Glomerular visceral epithelial cell (primary cell): ENCODE measurements at regions not wholly inside any gene's neighbourhood (a gene's known extent, or its start where the extent isn't known, plus 50 kb on each side); places are given as distances from the start of the nearest gene placed in this dataset.
"Not testable (repeated sequence)": the region's sequence is repeated elsewhere in the genome, so short reads cannot be mapped to it uniquely, and the experiment has no call there.

Experiments
- DNase-seq: peaks from one replicate; pipeline ENCODE4 v3.0.0-alpha.2; 2016; ENCODE audit errors: extremely low spot score

GRCh38 chr1:90295534-90295933 is 300.6 kb downstream of the ZNF326 start:
- no peak for DNase-seq

- no peak for DNase-seq
Observed at GRCh38 chr1:90291431-90292216, 296.7 kb downstream of the ZNF326 start.

GRCh38 chr1:90282811-90283210 is 287.9 kb downstream of the ZNF326 start:
- no peak for DNase-seq

GRCh38 chr1:90281886-90282285 is 287.0 kb downstream of the ZNF326 start:
- not testable (repeated sequence) for DNase-seq

- DNase-seq: no peak
Observed at GRCh38 chr1:90277270-90277669, 282.4 kb downstream of the ZNF326 start.

- no peak for DNase-seq
Observed at GRCh38 chr1:90274376-90274775, 279.5 kb downstream of the ZNF326 start.

- DNase-seq: no peak
Observed at GRCh38 chr1:90273241-90273774, 278.4 kb downstream of the ZNF326 start.

GRCh38 chr1:90262791-90263190 is 267.9 kb downstream of the ZNF326 start:
- no peak for DNase-seq

- no peak for DNase-seq
Observed at GRCh38 chr1:90262286-90262685, 267.4 kb downstream of the ZNF326 start.

GRCh38 chr1:90246069-90246468 is 251.2 kb downstream of the ZNF326 start:
- no peak for DNase-seq

- no peak for DNase-seq
Observed at GRCh38 chr1:90236493-90236892, 241.6 kb downstream of the ZNF326 start.

- DNase-seq: no peak
Observed at GRCh38 chr1:90223401-90223800, 228.5 kb downstream of the ZNF326 start.

GRCh38 chr1:90220941-90221693 is 226.2 kb downstream of the ZNF326 start:
- no peak for DNase-seq

- no peak for DNase-seq
Observed at GRCh38 chr1:90220496-90220895, 225.6 kb downstream of the ZNF326 start.

- DNase-seq: not testable (repeated sequence)
Observed at GRCh38 chr1:90219166-90219871, 224.4 kb downstream of the ZNF326 start.

- DNase-seq: no peak
Observed at GRCh38 chr1:90210633-90211491, 216.0 kb downstream of the ZNF326 start.

- DNase-seq: no peak
Observed at GRCh38 chr1:90208949-90209348, 214.0 kb downstream of the ZNF326 start.

- no peak for DNase-seq
Observed at GRCh38 chr1:90206260-90206659, 211.3 kb downstream of the ZNF326 start.

- no peak for DNase-seq
Observed at GRCh38 chr1:90204780-90205179, 209.9 kb downstream of the ZNF326 start.

- DNase-seq: no peak
Observed at GRCh38 chr1:90204023-90204590, 209.2 kb downstream of the ZNF326 start.
